ENCODE measurements at regions not wholly inside any gene's neighbourhood (a gene's known extent, or its start where the extent isn't known, plus 50 kb on each side); places are given as distances from the start of the nearest gene placed in this dataset.

DNA sequence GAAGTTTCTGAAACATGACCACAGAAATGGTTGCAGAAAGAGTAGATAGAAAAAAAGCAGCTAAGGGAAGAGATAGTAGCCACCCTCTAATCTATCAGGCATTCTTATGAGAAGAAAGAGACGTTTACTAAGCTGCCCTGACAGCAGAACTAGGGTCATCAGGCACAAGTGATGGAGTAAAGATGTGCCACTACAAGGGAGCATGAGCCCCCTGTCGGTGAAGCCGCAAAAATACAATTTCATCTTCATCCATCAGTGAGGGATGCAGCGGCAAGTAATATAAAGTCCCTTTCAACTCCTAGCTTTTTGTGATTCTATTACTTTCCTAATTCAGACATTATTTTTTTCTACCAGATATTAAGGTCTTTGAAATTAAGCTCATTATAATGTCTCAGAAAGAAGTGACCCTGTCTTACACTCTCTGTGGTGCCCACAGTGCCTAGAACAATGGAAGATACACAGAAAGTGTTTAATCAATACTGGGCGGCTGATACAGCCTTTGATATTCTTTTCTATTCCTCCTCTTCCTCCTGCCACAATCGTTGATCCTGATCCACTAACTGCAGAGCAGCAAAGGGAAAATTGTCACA lies 651.6 kb downstream of the NTRK3 start:
- TF ChIP-seq CTCF (conservative IDR thresholded peaks at IDR 0.05) (peak; percentile 74), ZFX (IDR thresholded peaks at IDR 0.05) (no peak)

All from C4-2B (cell line).